Caco-2 (cell line): ENCODE measurements at regions not wholly inside any gene's neighbourhood (a gene's known extent, or its start where the extent isn't known, plus 50 kb on each side); places are given as distances from the start of the nearest gene placed in this dataset.

Experiments used
- BruUV-seq: library from RNA; stranded (reverse); fragments of 400-500 nt; replicated peaks from 2 replicates; lab custom pipeline; 2021; lab: Mats Ljungman, UMichigan
- CTCF ChIA-PET: fragments of 300-600 bp; sonication (Branson Sonifier 250); formaldehyde crosslinking; loops from one replicate; lab custom pipeline; 2022; ENCODE audit warnings: antibody characterized with exemption; lab: Charles Lee
- POLR2A ChIA-PET: fragments of 300-600 bp; sonication (Branson Sonifier 250); formaldehyde crosslinking; loops from one replicate; lab custom pipeline; 2022; ENCODE audit warnings: antibody characterized with exemption; lab: Charles Lee
- DNase-seq, 2 experiments: peaks; one replicate each; pipeline versions ENCODE4 v3.0.0 to v3.0.0-alpha.2; 2020 to 2022
- H3K27me3 ChIP-seq: replicated peaks from 2 replicates; pipeline ENCODE4 v1.6.0; 2011; ENCODE audit warnings: low read length; ENCODE audit not compliant: control insufficient read depth, insufficient read depth
- H3K36me3 ChIP-seq: 2 replicates; pipeline ENCODE4 v1.5.1; 2011; ENCODE audit warnings: low read length; ENCODE audit not compliant: control insufficient read depth, insufficient read depth
- H3K4me1 ChIP-seq: fragments of 250-450 bp; sonication (Bioruptor Pico); 2 replicates; pipeline ENCODE4 v1.5.1; 2020; ENCODE audit warnings: mild to moderate bottlenecking
- H3K4me3 ChIP-seq: 2 replicates; pipeline ENCODE4 v1.5.1; 2011; ENCODE audit warnings: low read depth, mild to moderate bottlenecking, control low read depth, low read length
- H3K9me3 ChIP-seq: fragments of 250-450 bp; sonication (Bioruptor Pico); 2 replicates; pipeline ENCODE4 v1.5.1; 2020; ENCODE audit warnings: mild to moderate bottlenecking, moderate library complexity
- H3K27ac Mint-ChIP-seq: one replicate; pipeline ENCODE4 v1.8.0; 2022; ENCODE audit warnings: mixed read lengths; ENCODE audit not compliant: unreplicated experiment
- H3K27me3 Mint-ChIP-seq: one replicate; pipeline ENCODE4 v1.8.0; 2022; ENCODE audit warnings: mixed read lengths; ENCODE audit not compliant: insufficient read depth, unreplicated experiment
- H3K36me3 Mint-ChIP-seq: one replicate; pipeline ENCODE4 v1.8.0; 2022; ENCODE audit warnings: mild to moderate bottlenecking, mixed read lengths; ENCODE audit not compliant: insufficient read depth, unreplicated experiment
- H3K4me1 Mint-ChIP-seq: one replicate; pipeline ENCODE4 v1.8.0; 2022; ENCODE audit warnings: low read depth, mixed read lengths; ENCODE audit not compliant: unreplicated experiment
- H3K4me3 Mint-ChIP-seq: one replicate; pipeline ENCODE4 v1.8.0; 2022; ENCODE audit warnings: mild to moderate bottlenecking, moderate library complexity, mixed read lengths; ENCODE audit not compliant: unreplicated experiment
- H3K9me3 Mint-ChIP-seq: one replicate; pipeline ENCODE4 v1.8.0; 2022; ENCODE audit warnings: mixed read lengths; ENCODE audit not compliant: unreplicated experiment
- CTCF ChIP-seq, 2 experiments: fragments of 200-600 bp in 1 of 2; IDR thresholded peaks; 1 replicate in 1 of 2; 2 replicates in 1 of 2; pipeline versions ENCODE4 v1.5.1 to v1.8.0; 2011 to 2022; ENCODE audit warnings: antibody characterized with exemption in 1 of 2, control low read depth in 1 of 2, inconsistent platforms in 1 of 2, low read depth in 1 of 2, low read length in 1 of 2, mild to moderate bottlenecking in 1 of 2, moderate library complexity in 1 of 2; ENCODE audit not compliant: insufficient read depth in 1 of 2, severe bottlenecking in 1 of 2, unreplicated experiment in 1 of 2
- intact Hi-C: fragments of 100-400 bp; cut with micrococcal nuclease; formaldehyde crosslinking; loops from one replicate; pipeline ENCODE4 v1.10.0; 2022; ENCODE audit not compliant: unreplicated experiment

- H3K4me1 ChIP-seq = no peaks in the 10 kb centered on the region
- Mint-ChIP-seq H3K36me3 (no peaks in the 10 kb centered on the region), H3K4me3 (no peak overlapping the region), H3K27ac (no peak overlapping the region), H3K9me3 (no peaks in the 10 kb centered on the region), H3K4me1 (no peaks in the 10 kb centered on the region), H3K27me3 (no peaks in the 10 kb centered on the region)
- intact Hi-C loops = no loop called here
- no peak overlapping the region for H3K4me3 ChIP-seq
- H3K36me3 ChIP-seq = no peaks in the 10 kb centered on the region
- ChIA-PET CTCF (no interaction called here), POLR2A (no interaction called here)
- no TSS peak for BruUV-seq
- no peak for DNase-seq
- no peaks in the 10 kb centered on the region for H3K9me3 ChIP-seq
- no peaks in the 10 kb centered on the region for H3K27me3 ChIP-seq
- TF ChIP-seq CTCF (IDR thresholded peaks at IDR 0.05; ENCODE audit: insufficient read depth in 1 of 2, low read depth in 1 of 2, low read length in 1 of 2, severe bottlenecking in 1 of 2, unreplicated experiment in 1 of 2) = no peak
Observed at GRCh38 chr12:69065775-69066174, 132.8 kb upstream of the CPM start.

GRCh38 chr12:69066492-69067373 is 133.8 kb upstream of the CPM start:
- TF ChIP-seq CTCF (IDR thresholded peaks at IDR 0.05; ENCODE audit: insufficient read depth in 1 of 2, low read depth in 1 of 2, low read length in 1 of 2, severe bottlenecking in 1 of 2, unreplicated experiment in 1 of 2) = no peak
- ChIA-PET POLR2A (no interaction called here), CTCF (no interaction called here)
- no peaks in the 10 kb centered on the region for H3K27me3 Mint-ChIP-seq
- no peaks in the 10 kb centered on the region for H3K9me3 ChIP-seq
- no peak for DNase-seq
- no TSS peak for BruUV-seq
- no peaks in the 10 kb centered on the region for H3K36me3 ChIP-seq
- H3K27me3 ChIP-seq = no peaks in the 10 kb centered on the region
- intact Hi-C loops = no loop called here
- no peaks in the 10 kb centered on the region for H3K36me3 Mint-ChIP-seq
- no peaks in the 10 kb centered on the region for H3K4me1 Mint-ChIP-seq
- no peak overlapping the region for H3K27ac Mint-ChIP-seq
- H3K9me3 Mint-ChIP-seq = no peaks in the 10 kb centered on the region
- H3K4me3 ChIP-seq = no peak overlapping the region
- no peaks in the 10 kb centered on the region for H3K4me1 ChIP-seq
- H3K4me3 Mint-ChIP-seq = no peak overlapping the region

GRCh38 chr12:69067713-69068112 is 134.7 kb upstream of the CPM start:
- Histone ChIP-seq H3K36me3 (no peaks in the 10 kb centered on the region), H3K27me3 (no peaks in the 10 kb centered on the region), H3K4me1 (no peaks in the 10 kb centered on the region), H3K4me3 (no peak overlapping the region), H3K9me3 (no peaks in the 10 kb centered on the region)
- ChIA-PET POLR2A (no interaction called here), CTCF (no interaction called here)
- H3K27ac Mint-ChIP-seq = no peak overlapping the region
- no peaks in the 10 kb centered on the region for H3K27me3 Mint-ChIP-seq
- H3K4me1 Mint-ChIP-seq = no peaks in the 10 kb centered on the region
- intact Hi-C loops = no loop called here
- no TSS peak for BruUV-seq
- H3K4me3 Mint-ChIP-seq = no peak overlapping the region
- no peaks in the 10 kb centered on the region for H3K36me3 Mint-ChIP-seq
- TF ChIP-seq CTCF (IDR thresholded peaks at IDR 0.05; ENCODE audit: insufficient read depth in 1 of 2, low read depth in 1 of 2, low read length in 1 of 2, severe bottlenecking in 1 of 2, unreplicated experiment in 1 of 2) = no peak
- no peaks in the 10 kb centered on the region for H3K9me3 Mint-ChIP-seq
- DNase-seq = no peak
